ENCODE measurements at regions not wholly inside any gene's neighbourhood (a gene's known extent, or its start where the extent isn't known, plus 50 kb on each side); places are given as distances from the start of the nearest gene placed in this dataset.

GRCh38 chr4:122300776-122301175, 78.0 kb upstream of the ADAD1 start:
- H3K27me3 ChIP-seq (replicated peaks; ENCODE audit: control insufficient read depth, insufficient read depth, low read length) = no peaks in the 10 kb centered on the region
- no peak for TF ChIP-seq CTCF (IDR thresholded peaks at IDR 0.05; ENCODE audit: insufficient read depth, low read length, poor library complexity, severe bottlenecking)
- H3K4me3 ChIP-seq (replicated peaks; ENCODE audit: low read depth, low read length) = no peak overlapping the region
- no peak for DNase-seq (ENCODE audit: extremely low read depth, insufficient read length)
- no peaks in the 10 kb centered on the region; the same call in 1 of the 2 replicates for H3K36me3 ChIP-seq (ENCODE audit: control insufficient read depth, insufficient read depth, low read length)

GRCh38 chr4:122305853-122306252, 73.0 kb upstream of the ADAD1 start:
- Histone ChIP-seq H3K36me3 (ENCODE audit: control insufficient read depth, insufficient read depth, low read length) (no peaks in the 10 kb centered on the region; the same call in 1 of the 2 replicates), H3K27me3 (replicated peaks; ENCODE audit: control insufficient read depth, insufficient read depth, low read length) (no peaks in the 10 kb centered on the region), H3K4me3 (replicated peaks; ENCODE audit: low read depth, low read length) (no peak overlapping the region)
- DNase-seq (ENCODE audit: extremely low read depth, insufficient read length) = no peak
- no peak for TF ChIP-seq CTCF (IDR thresholded peaks at IDR 0.05; ENCODE audit: insufficient read depth, low read length, poor library complexity, severe bottlenecking)

GRCh38 chr4:122309988-122310626, 68.7 kb upstream of the ADAD1 start:
- no peak for DNase-seq (ENCODE audit: extremely low read depth, insufficient read length)
- Histone ChIP-seq H3K27me3 (replicated peaks; ENCODE audit: control insufficient read depth, insufficient read depth, low read length) (no peaks in the 10 kb centered on the region), H3K36me3 (ENCODE audit: control insufficient read depth, insufficient read depth, low read length) (no peaks in the 10 kb centered on the region), H3K4me3 (replicated peaks; ENCODE audit: low read depth, low read length) (no peak overlapping the region)
- peak; percentile 30 for TF ChIP-seq CTCF (IDR thresholded peaks at IDR 0.05; ENCODE audit: insufficient read depth, low read length, poor library complexity, severe bottlenecking)

- no peak for DNase-seq (ENCODE audit: extremely low read depth, insufficient read length)
- no peak for TF ChIP-seq CTCF (IDR thresholded peaks at IDR 0.05; ENCODE audit: insufficient read depth, low read length, poor library complexity, severe bottlenecking)
- Histone ChIP-seq H3K4me3 (replicated peaks; ENCODE audit: low read depth, low read length) (no peak overlapping the region), H3K27me3 (replicated peaks; ENCODE audit: control insufficient read depth, insufficient read depth, low read length) (no peaks in the 10 kb centered on the region), H3K36me3 (ENCODE audit: control insufficient read depth, insufficient read depth, low read length) (peaks cover 1% of the 10 kb centered on the region; the same call in 1 of the 2 replicates)
These were observed 65.7 kb upstream of the ADAD1 start for GRCh38 chr4:122313006-122313646.

GRCh38 chr4:122326908-122327307, 51.9 kb upstream of the ADAD1 start:
- H3K36me3 ChIP-seq (ENCODE audit: control insufficient read depth, insufficient read depth, low read length) = peaks cover 1% of the 10 kb centered on the region
- DNase-seq (ENCODE audit: extremely low read depth, insufficient read length) = no peak
- H3K4me3 ChIP-seq (replicated peaks; ENCODE audit: low read depth, low read length) = no peak overlapping the region
- TF ChIP-seq CTCF (IDR thresholded peaks at IDR 0.05; ENCODE audit: insufficient read depth, low read length, poor library complexity, severe bottlenecking) = no peak
- no peaks in the 10 kb centered on the region for H3K27me3 ChIP-seq (replicated peaks; ENCODE audit: control insufficient read depth, insufficient read depth, low read length)

Data from GM06990 (cell line).